ENCODE measurements at regions not wholly inside any gene's neighbourhood (a gene's known extent, or its start where the extent isn't known, plus 50 kb on each side); places are given as distances from the start of the nearest gene placed in this dataset.

GRCh38 chr9:90477535-90477934 is 165.1 kb downstream of the DIRAS2 start:
- no peak overlapping the region for H3K9ac ChIP-seq (replicated peaks in 1 of 4; ENCODE audit: extremely low read depth in 1 of 4, low read depth in 3 of 4, low read length in 3 of 4)
- H4K5ac ChIP-seq (ENCODE audit: insufficient read length, low read depth, low read length): no peak overlapping the region
- no peak overlapping the region for H3K4me3 ChIP-seq (ENCODE audit: extremely low read depth in 1 of 4, insufficient read depth in 2 of 4, low read depth in 3 of 4, low read length in 4 of 4)
- TF ChIP-seq GABPA (IDR thresholded peaks at IDR 0.05; ENCODE audit: borderline replicate concordance, insufficient read depth, low read length) (no peak), RBBP5 (IDR thresholded peaks at IDR 0.05; ENCODE audit: borderline replicate concordance, low read depth, low read length) (no peak), SP4 (IDR thresholded peaks at IDR 0.05; ENCODE audit: low read length) (no peak), HDAC6 (IDR thresholded peaks at IDR 0.05; ENCODE audit: low read depth, low read length) (no peak), SRF (IDR thresholded peaks at IDR 0.05; ENCODE audit: low read depth, low read length) (no peak)
- H3K79me2 ChIP-seq (ENCODE audit: control insufficient read depth in 1 of 2, insufficient read depth in 2 of 2, low read length in 2 of 2): no peaks in the 10 kb centered on the region
- H3K9me3 ChIP-seq (ENCODE audit: insufficient read depth in 2 of 2, low read depth in 1 of 2, low read length in 1 of 2): no peaks in the 10 kb centered on the region
- no peak overlapping the region for H3K14ac ChIP-seq (ENCODE audit: insufficient read length)
- no peaks in the 10 kb centered on the region for H3K79me1 ChIP-seq (ENCODE audit: low read depth, low read length)
- ChIA-PET POLR2A (ENCODE audit: partially characterized antibody) (no interaction called here), CTCF (ENCODE audit: partially characterized antibody) (no interaction called here)
- FAIRE-seq: no peak
- H3K23ac ChIP-seq (ENCODE audit: insufficient read length): no peak overlapping the region
- no peak overlapping the region for H2BK120ac ChIP-seq (replicated peaks; ENCODE audit: low read depth, low read length)
- H3K27ac ChIP-seq (ENCODE audit: low read depth, low read length): no peak overlapping the region
- H3K4ac ChIP-seq (replicated peaks; ENCODE audit: insufficient read length, low read depth, low read length): no peak overlapping the region
- H2AK5ac ChIP-seq (ENCODE audit: low read depth, low read length): no peak overlapping the region
- H4K91ac ChIP-seq (replicated peaks; ENCODE audit: insufficient read length, low read length): no peak overlapping the region
- no peak overlapping the region for H2AFZ ChIP-seq (ENCODE audit: low read length)
- 86% methylated on average over 2 of the region's 2 CpGs; no CpG with 5 or more reads in 1 of the 2 experiments for WGBS, 2 experiments (ENCODE audit: extremely low coverage in 1 of 2, insufficient coverage in 1 of 2, insufficient read length in 1 of 2, insufficient replicate concordance in 2 of 2, low coverage in 1 of 2, low lambda C conversion rate in 2 of 2, missing lambda C conversion rate in 1 of 2)
- H2BK5ac ChIP-seq (ENCODE audit: low read depth, low read length): no peak overlapping the region
- no peaks in the 10 kb centered on the region for H3K27me3 ChIP-seq (replicated peaks in 1 of 4; ENCODE audit: control insufficient read depth in 3 of 4, extremely low read depth in 1 of 4, insufficient read depth in 3 of 4, low read length in 3 of 4)
- H3K18ac ChIP-seq (ENCODE audit: extremely low read depth, low read length): no peak overlapping the region
- H3K4me2 ChIP-seq (ENCODE audit: insufficient read depth in 1 of 2, low read depth in 2 of 2, low read length in 2 of 2): no peak overlapping the region
- no peaks in the 10 kb centered on the region for H3K23me2 ChIP-seq (ENCODE audit: low read depth, low read length)
- no peak overlapping the region for H4K8ac ChIP-seq (ENCODE audit: extremely low read depth, insufficient read depth, low read length)
- no peaks in the 10 kb centered on the region for H3K4me1 ChIP-seq (replicated peaks in 1 of 4; ENCODE audit: control insufficient read depth in 3 of 4, insufficient read depth in 4 of 4, low read length in 3 of 4)
- no peaks in the 10 kb centered on the region for H3K36me3 ChIP-seq (ENCODE audit: control insufficient read depth in 2 of 4, insufficient read depth in 4 of 4, low read length in 3 of 4)
- H2BK12ac ChIP-seq (ENCODE audit: low read depth, low read length): no peak overlapping the region
- DNase-seq (ENCODE audit: low read depth in 1 of 2, low spot score in 2 of 2): no peak
- H3K56ac ChIP-seq (replicated peaks; ENCODE audit: insufficient read length, low read depth, low read length): no peak overlapping the region
- H2BK15ac ChIP-seq (ENCODE audit: low read length): no peak overlapping the region
- no peak overlapping the region for H2BK20ac ChIP-seq (ENCODE audit: low read length)
- no peaks in the 10 kb centered on the region for H4K20me1 ChIP-seq (replicated peaks in 1 of 2; ENCODE audit: control insufficient read depth in 1 of 2, insufficient read depth in 2 of 2, low read length in 2 of 2)

Measured in H1 (cell line).